ENCODE measurements at regions not wholly inside any gene's neighbourhood (a gene's known extent, or its start where the extent isn't known, plus 50 kb on each side); places are given as distances from the start of the nearest gene placed in this dataset.

GRCh38 chr11:43994196-43994595, 51.8 kb downstream of the C11orf96 start:
- no peak for DNase-seq (ENCODE audit: low spot score in 2 of 2)
- peaks cover 3 to 14% of the 10 kb centered on the region in 2 donors for H3K4me1 ChIP-seq
- TF ChIP-seq, protein P1, sequence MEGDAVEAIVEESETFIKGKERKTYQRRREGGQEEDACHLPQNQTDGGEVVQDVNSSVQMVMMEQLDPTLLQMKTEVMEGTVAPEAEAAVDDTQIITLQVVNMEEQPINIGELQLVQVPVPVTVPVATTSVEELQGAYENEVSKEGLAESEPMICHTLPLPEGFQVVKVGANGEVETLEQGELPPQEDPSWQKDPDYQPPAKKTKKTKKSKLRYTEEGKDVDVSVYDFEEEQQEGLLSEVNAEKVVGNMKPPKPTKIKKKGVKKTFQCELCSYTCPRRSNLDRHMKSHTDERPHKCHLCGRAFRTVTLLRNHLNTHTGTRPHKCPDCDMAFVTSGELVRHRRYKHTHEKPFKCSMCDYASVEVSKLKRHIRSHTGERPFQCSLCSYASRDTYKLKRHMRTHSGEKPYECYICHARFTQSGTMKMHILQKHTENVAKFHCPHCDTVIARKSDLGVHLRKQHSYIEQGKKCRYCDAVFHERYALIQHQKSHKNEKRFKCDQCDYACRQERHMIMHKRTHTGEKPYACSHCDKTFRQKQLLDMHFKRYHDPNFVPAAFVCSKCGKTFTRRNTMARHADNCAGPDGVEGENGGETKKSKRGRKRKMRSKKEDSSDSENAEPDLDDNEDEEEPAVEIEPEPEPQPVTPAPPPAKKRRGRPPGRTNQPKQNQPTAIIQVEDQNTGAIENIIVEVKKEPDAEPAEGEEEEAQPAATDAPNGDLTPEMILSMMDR (IDR thresholded peaks at IDR 0.05): no peak
- no peaks in the 10 kb centered on the region for H3K27me3 ChIP-seq
- no peak overlapping the region for H3K4me3 ChIP-seq
- no peaks in the 10 kb centered on the region for H3K36me3 ChIP-seq
- intact Hi-C loops (cut with DNase I): no loop called here
- no peak overlapping the region for H3K27ac ChIP-seq
- H3K9me3 ChIP-seq: no peaks in the 10 kb centered on the region

DNA sequence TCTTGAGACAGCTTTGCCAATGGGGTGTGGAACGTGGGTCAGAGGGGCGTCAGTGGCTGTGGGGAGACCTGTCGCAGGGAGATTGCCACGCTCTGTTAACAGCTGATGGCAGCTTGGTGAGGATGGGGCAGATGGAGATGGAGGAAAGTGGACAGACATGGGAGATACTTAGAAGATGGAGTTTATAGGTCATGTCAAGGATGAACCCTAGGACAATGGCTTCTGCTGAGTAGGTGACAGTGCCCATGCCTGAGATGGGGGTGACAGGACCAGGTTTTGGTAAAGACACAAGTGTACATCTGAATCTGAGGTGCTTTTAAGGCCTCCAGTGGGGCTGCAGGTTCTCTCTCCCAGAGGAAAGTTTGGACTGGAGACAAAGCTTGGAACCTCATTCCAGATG, 51.5 kb upstream of the ACCSL start:
- intact Hi-C loops (cut with DNase I): no loop called here
- TF ChIP-seq, protein P1 (IDR thresholded peaks at IDR 0.05): no peak
- no peaks in the 10 kb centered on the region for H3K36me3 ChIP-seq

GRCh38 chr11:43997022-43997660, 50.6 kb upstream of the ACCSL start:
- H3K27ac ChIP-seq: no peak overlapping the region
- H3K27me3 ChIP-seq: no peaks in the 10 kb centered on the region
- no peaks in the 10 kb centered on the region for H3K9me3 ChIP-seq
- peaks cover under 1 to 12% of the 10 kb centered on the region in 2 donors for H3K4me1 ChIP-seq
- H3K36me3 ChIP-seq: no peaks in the 10 kb centered on the region
- intact Hi-C loops (cut with DNase I): no loop called here
- TF ChIP-seq, protein P1 (IDR thresholded peaks at IDR 0.05): no peak
- H3K4me3 ChIP-seq: no peak overlapping the region
- DNase-seq (ENCODE audit: low spot score in 2 of 2): peak in 1 of 2 donors; percentile 40

More for the DNA sequence above, 51.5 kb upstream of the ACCSL start:
- Histone ChIP-seq H3K4me1 (peaks cover 0 to 9% of the 10 kb centered on the region in 2 donors), H3K27me3 (no peaks in the 10 kb centered on the region), H3K27ac (no peak overlapping the region), H3K9me3 (no peaks in the 10 kb centered on the region), H3K4me3 (no peak overlapping the region)
- no peak for DNase-seq (ENCODE audit: low spot score in 2 of 2)

All from ascending aorta (tissue), 2 donors.